Endothelial cell of umbilical vein (primary cell): ENCODE measurements at regions not wholly inside any gene's neighbourhood (a gene's known extent, or its start where the extent isn't known, plus 50 kb on each side); places are given as distances from the start of the nearest gene placed in this dataset.

Experiments
- BruUV-seq: library from RNA; stranded (reverse); fragments of 400-500 nt; replicated peaks from 2 replicates; lab custom pipeline; 2021; lab: Mats Ljungman, UMichigan
- CTCF ChIA-PET: fragments of 300-600, 350-600 bp; sonication (Branson Sonifier 250); formaldehyde crosslinking; loops from one replicate; lab custom pipeline; 2021; ENCODE audit warnings: antibody characterized with exemption, inconsistent platforms; lab: Charles Lee
- POLR2A ChIA-PET: fragments of 300-600, 350-600 bp; sonication (Branson Sonifier 250); formaldehyde crosslinking; loops from one replicate; lab custom pipeline; 2021; ENCODE audit warnings: antibody characterized with exemption, inconsistent platforms; lab: Charles Lee
- DNase-seq: peaks from one replicate; pipeline ENCODE4 v3.0.0-alpha.2; 2011; ENCODE audit warnings: low read depth, low spot score
- FAIRE-seq: peaks from 2 replicates; lab custom pipeline; 2011; peaks lifted over from hg19 to GRCh38; lab: Jason Lieb, UNC
- H2AFZ ChIP-seq: 2 replicates; pipeline ENCODE4 v1.6.0; 2012; ENCODE audit warnings: low read depth, low read length, control low read depth, inconsistent platforms
- H3K27ac ChIP-seq: 2 replicates; pipeline ENCODE4 v1.5.1; 2011; ENCODE audit warnings: low read depth, mild to moderate bottlenecking, control low read depth, low read length, moderate library complexity; ENCODE audit not compliant: insufficient read depth
- H3K27me3 ChIP-seq, 2 experiments: 2 replicates each; pipeline versions ENCODE4 v1.6.0 to v1.6.1; 2011; ENCODE audit warnings: low read length in 2 of 2, mixed read lengths in 1 of 2; ENCODE audit not compliant: control insufficient read depth in 2 of 2, insufficient read depth in 2 of 2
- H3K36me3 ChIP-seq, 2 experiments: 2 replicates in 1 of 2; 3 replicates in 1 of 2; pipeline ENCODE4 v1.5.1; 2011; ENCODE audit warnings: low read length in 2 of 2, mild to moderate bottlenecking in 1 of 2, moderate library complexity in 1 of 2; ENCODE audit not compliant: control insufficient read depth in 2 of 2, insufficient read depth in 2 of 2; ENCODE audit errors: extremely low read depth in 1 of 2
- H3K4me1 ChIP-seq: 3 replicates; pipeline ENCODE4 v1.5.1; 2011; ENCODE audit warnings: mild to moderate bottlenecking, low read length; ENCODE audit not compliant: control insufficient read depth, insufficient read depth; ENCODE audit errors: extremely low read depth
- H3K4me2 ChIP-seq: 2 replicates; pipeline ENCODE4 v1.6.1; 2011; ENCODE audit warnings: low read length, control low read depth, mixed read lengths; ENCODE audit not compliant: insufficient read depth
- H3K4me3 ChIP-seq, 3 experiments: fragments of 200-600 bp in 1 of 3; sonication (generic), shearing (Covaris generic) in 1 of 3; replicated peaks in 1 of 3; 2 replicates each; pipeline ENCODE4 v1.5.1; 2011 to 2016; ENCODE audit warnings: control low read depth in 3 of 3, low read length in 3 of 3, mild to moderate bottlenecking in 2 of 3, inconsistent platforms in 1 of 3, low read depth in 1 of 3, moderate library complexity in 1 of 3; ENCODE audit not compliant: insufficient read depth in 1 of 3
- H3K79me2 ChIP-seq: 2 replicates; pipeline ENCODE4 v1.6.0; 2012; ENCODE audit warnings: low read length, inconsistent platforms; ENCODE audit not compliant: control insufficient read depth, insufficient read depth
- H3K9ac ChIP-seq: replicated peaks from 2 replicates; pipeline ENCODE3; 2011; ENCODE audit warnings: low read length, control low read depth; ENCODE audit not compliant: insufficient read depth; ENCODE audit errors: extremely low read depth
- H3K9me1 ChIP-seq: replicated peaks from 3 replicates; pipeline ENCODE4 v1.6.0; 2011; ENCODE audit warnings: mild to moderate bottlenecking, low read length; ENCODE audit not compliant: control insufficient read depth, insufficient read depth; ENCODE audit errors: extremely low read depth
- H3K9me3 ChIP-seq: replicated peaks from 2 replicates; pipeline ENCODE4 v1.5.1; 2012; ENCODE audit warnings: low read length, inconsistent platforms; ENCODE audit not compliant: control insufficient read depth, insufficient read depth
- H4K20me1 ChIP-seq: replicated peaks from 2 replicates; pipeline ENCODE3; 2011; ENCODE audit warnings: mild to moderate bottlenecking, low read length; ENCODE audit not compliant: control insufficient read depth, insufficient read depth; ENCODE audit errors: extremely low read depth
- EZH2 ChIP-seq: IDR thresholded peaks from 2 replicates; pipeline ENCODE4 v1.6.1; 2012; ENCODE audit warnings: borderline replicate concordance, low read depth, mild to moderate bottlenecking, moderate library complexity, low read length, inconsistent platforms; ENCODE audit not compliant: severe bottlenecking
- FOS ChIP-seq: IDR thresholded peaks from 2 replicates; pipeline ENCODE4 v1.6.1; 2011; ENCODE audit warnings: mild to moderate bottlenecking, low read length, moderate library complexity, borderline replicate concordance; ENCODE audit not compliant: insufficient read depth
- GATA2 ChIP-seq: IDR thresholded peaks from 2 replicates; pipeline ENCODE4 v1.7.0; 2011; ENCODE audit warnings: low read depth, mild to moderate bottlenecking, moderate library complexity, mixed read lengths, low read length; ENCODE audit not compliant: insufficient read length, insufficient read depth
- JUN ChIP-seq: IDR thresholded peaks from 2 replicates; pipeline ENCODE4 v1.6.1; 2011; ENCODE audit warnings: borderline replicate concordance, low read depth; ENCODE audit not compliant: insufficient read length, insufficient read depth
- POLR2A ChIP-seq: IDR thresholded peaks from 2 replicates; pipeline ENCODE4 v1.6.1; 2012; ENCODE audit warnings: low read depth, mild to moderate bottlenecking, control low read depth, low read length
- POLR2AphosphoS5 ChIP-seq: IDR thresholded peaks from 2 replicates; pipeline ENCODE4 v1.6.1; 2012; ENCODE audit warnings: low read depth, mild to moderate bottlenecking, control low read depth, low read length, moderate library complexity; ENCODE audit not compliant: insufficient read depth
- dilution Hi-C: fragments of 300-500 bp; cut with MboI; formaldehyde crosslinking; loops from one replicate; pipeline ENCODE4 v1.15.0; 2019; ENCODE audit warnings: low sequenced_read_pairs; ENCODE audit not compliant: extremely low pct_ligation_motif_present
- intact Hi-C: fragments of 100-400 bp; cut with micrococcal nuclease; formaldehyde crosslinking; loops from one replicate; pipeline ENCODE4 v1.10.0; 2022
- TF ChIP-seq, protein P1 (sequence below): IDR thresholded peaks from 2 replicates; pipeline ENCODE4 v1.6.1; 2011; ENCODE audit not compliant: insufficient read depth, insufficient read length
- TF ChIP-seq, protein P2 (sequence below), 2 donors: IDR thresholded peaks; 1 replicate in 1 of 2; 2 replicates in 1 of 2; pipeline ENCODE4 v1.5.1; 2011; ENCODE audit warnings: low read length in 2 of 2, mild to moderate bottlenecking in 2 of 2, moderate library complexity in 2 of 2, control low read depth in 1 of 2, inconsistent platforms in 1 of 2, low read depth in 1 of 2; ENCODE audit not compliant: insufficient read depth in 1 of 2; ENCODE audit errors: extremely low read depth in 1 of 2

DNA sequence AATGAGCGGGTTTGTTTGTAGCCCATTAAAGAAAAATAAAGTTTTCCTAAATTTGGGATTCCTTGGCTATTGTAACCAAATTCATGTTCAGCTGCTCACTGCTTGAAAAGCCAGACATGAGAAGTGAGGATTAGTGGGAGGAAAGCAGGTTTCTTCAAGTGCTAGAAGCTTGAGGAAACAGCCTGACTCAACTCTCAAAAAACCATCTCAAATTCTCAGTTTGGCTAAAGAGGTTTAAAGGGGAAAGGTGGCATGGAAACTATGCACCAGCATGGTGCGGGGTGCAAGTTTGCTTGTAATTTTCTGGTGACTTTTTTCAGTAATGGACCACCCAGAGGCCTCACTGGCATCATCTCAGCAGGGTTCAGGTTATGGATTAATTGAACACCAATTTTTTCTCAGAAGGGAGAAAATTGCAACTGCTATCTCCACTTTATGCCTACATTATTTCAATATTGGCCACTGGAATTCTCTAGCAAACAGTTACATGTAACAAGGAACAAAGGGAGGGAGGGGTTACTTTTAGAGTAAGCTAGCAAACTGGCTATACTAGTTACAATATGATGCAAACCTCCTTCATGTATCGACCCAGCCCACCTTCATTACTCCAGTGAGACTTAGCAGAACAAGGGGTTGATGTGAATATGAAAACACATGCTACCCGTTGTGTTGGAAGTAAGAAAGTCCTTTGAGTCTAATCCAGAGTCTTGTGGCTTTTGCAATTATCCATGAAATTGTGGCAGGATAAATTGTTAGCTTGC lies 85.0 kb upstream of the IFNGR1 start:
- no peaks in the 10 kb centered on the region for H3K36me3 ChIP-seq
- no peak overlapping the region for H3K4me3 ChIP-seq
- no peak overlapping the region for H3K27ac ChIP-seq
- no peak overlapping the region for H3K9ac ChIP-seq
- H3K9me3 ChIP-seq, result no peaks in the 10 kb centered on the region
- H3K9me1 ChIP-seq, result no peaks in the 10 kb centered on the region
- H3K4me2 ChIP-seq, result no peak overlapping the region
- H3K4me1 ChIP-seq, result no peaks in the 10 kb centered on the region
- no peaks in the 10 kb centered on the region for H4K20me1 ChIP-seq
- dilution Hi-C loops (no loop called here), intact Hi-C loops (no loop called here)
- FAIRE-seq (no peak), DNase-seq (no peak)
- no peaks in the 10 kb centered on the region for H3K79me2 ChIP-seq
- H2AFZ ChIP-seq, result no peak overlapping the region
- no TSS peak for BruUV-seq
- CTCF ChIA-PET, result interaction anchor here (0.7 to 1.3 kb wide), 3 partner anchors 10 to 210 kb away, joined by 3 read pairs; no protein-coding TSS in a partner anchor
- H3K27me3 ChIP-seq, result peaks cover 0 to 5% of the 10 kb centered on the region in 2 experiments
- POLR2A ChIA-PET, result no interaction called here
- TF ChIP-seq JUN, result no peak

DNA sequence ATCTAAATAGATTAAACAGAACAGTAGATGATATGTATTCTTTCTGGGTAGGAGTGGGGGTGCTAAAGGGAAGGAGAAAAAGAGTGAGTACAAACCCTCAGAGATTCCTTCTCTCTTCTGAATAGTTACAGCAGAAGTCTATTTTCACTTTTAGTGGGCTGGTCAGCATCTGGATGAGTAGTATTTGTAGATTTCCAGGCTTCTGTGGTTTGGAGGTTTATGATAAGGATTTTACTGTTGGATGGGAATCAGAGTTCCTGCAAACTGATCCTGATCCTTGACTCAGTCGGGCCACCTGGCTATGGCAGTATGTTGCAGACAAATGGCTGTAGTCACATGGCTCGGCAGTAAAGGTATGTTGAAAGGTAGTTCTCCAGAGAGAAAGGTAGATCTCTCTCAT lies 84.3 kb upstream of the IFNGR1 start:
- Histone ChIP-seq H3K79me2 (no peaks in the 10 kb centered on the region), H3K9me3 (no peaks in the 10 kb centered on the region), H3K4me3 (no peak overlapping the region), H3K27ac (no peak overlapping the region), H3K9ac (no peak overlapping the region), H3K36me3 (no peaks in the 10 kb centered on the region), H3K4me1 (peaks cover under 1% of the 10 kb centered on the region), H2AFZ (no peak overlapping the region), H3K9me1 (no peaks in the 10 kb centered on the region), H3K27me3 (peaks cover 0 to 5% of the 10 kb centered on the region in 2 experiments), H3K4me2 (no peak overlapping the region), H4K20me1 (no peaks in the 10 kb centered on the region)
- no peak for TF ChIP-seq GATA2
- TF ChIP-seq POLR2A, result no peak
- TF ChIP-seq, protein P1, sequence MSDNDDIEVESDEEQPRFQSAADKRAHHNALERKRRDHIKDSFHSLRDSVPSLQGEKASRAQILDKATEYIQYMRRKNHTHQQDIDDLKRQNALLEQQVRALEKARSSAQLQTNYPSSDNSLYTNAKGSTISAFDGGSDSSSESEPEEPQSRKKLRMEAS, result no peak
- no peak for TF ChIP-seq POLR2AphosphoS5
- TF ChIP-seq FOS, result no peak
- TF ChIP-seq, protein P2, sequence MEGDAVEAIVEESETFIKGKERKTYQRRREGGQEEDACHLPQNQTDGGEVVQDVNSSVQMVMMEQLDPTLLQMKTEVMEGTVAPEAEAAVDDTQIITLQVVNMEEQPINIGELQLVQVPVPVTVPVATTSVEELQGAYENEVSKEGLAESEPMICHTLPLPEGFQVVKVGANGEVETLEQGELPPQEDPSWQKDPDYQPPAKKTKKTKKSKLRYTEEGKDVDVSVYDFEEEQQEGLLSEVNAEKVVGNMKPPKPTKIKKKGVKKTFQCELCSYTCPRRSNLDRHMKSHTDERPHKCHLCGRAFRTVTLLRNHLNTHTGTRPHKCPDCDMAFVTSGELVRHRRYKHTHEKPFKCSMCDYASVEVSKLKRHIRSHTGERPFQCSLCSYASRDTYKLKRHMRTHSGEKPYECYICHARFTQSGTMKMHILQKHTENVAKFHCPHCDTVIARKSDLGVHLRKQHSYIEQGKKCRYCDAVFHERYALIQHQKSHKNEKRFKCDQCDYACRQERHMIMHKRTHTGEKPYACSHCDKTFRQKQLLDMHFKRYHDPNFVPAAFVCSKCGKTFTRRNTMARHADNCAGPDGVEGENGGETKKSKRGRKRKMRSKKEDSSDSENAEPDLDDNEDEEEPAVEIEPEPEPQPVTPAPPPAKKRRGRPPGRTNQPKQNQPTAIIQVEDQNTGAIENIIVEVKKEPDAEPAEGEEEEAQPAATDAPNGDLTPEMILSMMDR (IDR thresholded peaks at IDR 0.05; ENCODE audit: extremely low read depth in 1 of 2, insufficient read depth in 1 of 2, low read depth in 1 of 2, low read length in 2 of 2), result no peak
- no peak for TF ChIP-seq EZH2
- TF ChIP-seq JUN, result no peak
- BruUV-seq, result no TSS peak
- ChIA-PET POLR2A (no interaction called here), CTCF (no interaction called here)
- no peak for DNase-seq
- dilution Hi-C loops, result no loop called here
- intact Hi-C loops, result no loop called here
- FAIRE-seq, result no peak
